ENCODE measurements at regions not wholly inside any gene's neighbourhood (a gene's known extent, or its start where the extent isn't known, plus 50 kb on each side); places are given as distances from the start of the nearest gene placed in this dataset.
"Not testable (repeated sequence)": the region's sequence is repeated elsewhere in the genome, so short reads cannot be mapped to it uniquely, and the experiment has no call there.

DNA sequence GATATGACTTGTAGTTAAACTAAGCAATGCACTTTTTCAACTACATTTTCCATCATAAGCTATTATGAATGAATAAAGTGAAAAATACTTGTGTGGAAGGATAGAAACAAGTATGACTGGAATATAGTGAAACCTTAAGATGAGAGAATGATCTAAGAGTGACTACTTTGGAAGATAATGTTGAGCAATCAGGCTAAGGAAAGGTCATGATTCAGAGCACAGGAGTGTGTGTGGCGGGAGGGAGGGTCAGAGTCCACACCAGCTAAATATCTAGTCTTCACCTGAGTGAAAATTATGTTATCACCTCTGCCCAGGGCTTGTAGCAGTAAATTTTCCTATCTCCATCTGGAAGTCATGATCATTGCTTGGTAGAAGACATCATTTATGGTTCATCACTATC lies 833.4 kb upstream of the ATXN8OS start:
- no peak for DNase-seq (ENCODE audit: low spot score)

GRCh38 chr13:69264362-69265334 lies 843.0 kb upstream of the ATXN8OS start:
- DNase-seq (ENCODE audit: low spot score): no peak

GRCh38 chr13:69243366-69243765 lies 864.3 kb upstream of the ATXN8OS start:
- no peak for DNase-seq (ENCODE audit: low spot score)

- DNase-seq (ENCODE audit: low spot score): no peak
Observed at GRCh38 chr13:69234171-69234570, 873.5 kb upstream of the ATXN8OS start.

DNA sequence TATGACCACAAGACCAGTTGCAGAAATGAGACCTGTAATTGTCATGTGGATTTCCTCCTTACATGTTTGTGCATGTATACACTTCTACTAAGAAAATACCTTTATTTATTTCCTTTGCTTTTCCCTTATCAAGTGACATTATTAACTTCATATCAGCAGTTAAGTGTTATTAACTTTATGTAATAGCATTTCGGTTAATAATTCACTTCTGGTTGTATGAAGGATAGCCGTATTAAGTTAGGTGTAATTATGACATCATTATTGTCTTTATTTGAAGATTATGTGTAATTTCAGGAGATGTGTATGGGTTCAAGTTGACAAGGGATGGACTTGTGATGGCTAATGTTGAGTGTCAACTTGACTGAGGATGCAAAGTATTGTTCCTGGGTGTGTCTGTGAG lies 881.2 kb upstream of the ATXN8OS start:
- no peak for DNase-seq (ENCODE audit: low spot score)

- not testable (repeated sequence) for DNase-seq (ENCODE audit: low spot score)
Observed at GRCh38 chr13:69221633-69222498, 885.8 kb upstream of the ATXN8OS start.

- DNase-seq (ENCODE audit: low spot score): no peak
Observed at GRCh38 chr13:69213396-69213795, 894.2 kb upstream of the ATXN8OS start.

- DNase-seq (ENCODE audit: low spot score): no peak
Observed at GRCh38 chr13:69204620-69205019, 903.0 kb upstream of the ATXN8OS start.

DNA sequence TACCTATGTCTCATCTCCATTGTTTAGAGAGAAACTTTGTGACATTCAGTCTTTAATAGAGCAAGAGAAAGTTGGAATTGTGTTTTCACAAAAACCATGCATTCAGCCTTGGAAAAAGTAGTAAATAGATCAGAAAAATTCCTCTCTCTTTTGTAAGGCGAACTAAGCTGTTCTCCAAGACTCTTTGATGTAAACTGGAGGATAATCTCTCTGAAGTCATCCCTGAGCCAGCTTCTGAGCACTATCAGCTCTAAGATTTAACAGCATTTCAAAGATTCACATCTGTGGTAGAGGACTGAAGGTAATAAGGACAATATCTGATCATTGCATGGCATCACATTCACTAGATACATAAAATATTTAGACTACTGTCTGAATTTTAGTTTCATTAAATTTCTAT lies 904.6 kb upstream of the ATXN8OS start:
- no peak for DNase-seq (ENCODE audit: low spot score)

DNA sequence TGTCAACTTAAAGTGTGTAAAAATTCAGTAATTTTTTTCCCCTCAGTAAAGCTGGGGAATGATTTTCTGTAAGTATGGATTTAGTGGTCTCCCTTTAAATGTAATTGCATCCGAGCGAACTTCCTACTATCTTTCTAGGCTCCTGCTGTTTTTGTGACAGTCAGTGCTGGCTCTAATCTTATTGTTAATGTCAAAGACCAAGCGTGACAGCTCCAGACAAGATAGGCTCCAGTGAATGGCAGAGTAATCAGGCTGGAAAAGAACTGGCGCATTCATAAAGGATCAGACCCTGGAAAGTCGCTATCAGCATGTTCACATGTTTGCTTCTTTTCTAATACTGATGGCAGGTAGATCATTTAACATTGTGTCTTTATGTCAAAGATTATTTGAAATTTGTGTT lies 908.0 kb upstream of the ATXN8OS start:
- no peak for DNase-seq (ENCODE audit: low spot score)

- no peak for DNase-seq (ENCODE audit: low spot score)
Observed at GRCh38 chr13:69198706-69199105, 908.9 kb upstream of the ATXN8OS start.

GRCh38 chr13:69194130-69194529 lies 913.5 kb upstream of the ATXN8OS start:
- DNase-seq (ENCODE audit: low spot score): no peak

DNA sequence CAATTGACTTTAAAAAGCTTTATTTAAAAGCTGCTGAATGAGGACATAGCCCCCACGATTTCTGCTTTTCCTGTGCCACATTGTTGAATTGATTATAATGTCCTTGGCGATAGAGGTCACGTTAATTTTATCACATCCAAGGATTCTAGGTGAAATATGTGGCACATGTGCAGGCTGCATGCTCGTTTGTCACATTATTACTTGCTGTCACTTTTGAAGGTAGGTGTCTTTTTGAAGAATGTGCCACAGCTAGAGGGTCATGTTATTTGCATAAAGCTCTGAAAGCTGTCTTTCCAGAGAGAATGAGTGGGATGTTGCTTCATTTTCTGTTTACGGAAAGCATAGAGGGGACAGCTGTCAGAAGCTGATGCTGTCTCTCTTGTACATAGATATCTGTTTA lies 927.6 kb upstream of the ATXN8OS start:
- no peak for DNase-seq (ENCODE audit: low spot score)

GRCh38 chr13:69178000-69178399 lies 929.6 kb upstream of the ATXN8OS start:
- no peak for DNase-seq (ENCODE audit: low spot score)

- DNase-seq (ENCODE audit: low spot score): no peak
Observed at GRCh38 chr13:69168436-69168835, 939.2 kb upstream of the ATXN8OS start.

DNA sequence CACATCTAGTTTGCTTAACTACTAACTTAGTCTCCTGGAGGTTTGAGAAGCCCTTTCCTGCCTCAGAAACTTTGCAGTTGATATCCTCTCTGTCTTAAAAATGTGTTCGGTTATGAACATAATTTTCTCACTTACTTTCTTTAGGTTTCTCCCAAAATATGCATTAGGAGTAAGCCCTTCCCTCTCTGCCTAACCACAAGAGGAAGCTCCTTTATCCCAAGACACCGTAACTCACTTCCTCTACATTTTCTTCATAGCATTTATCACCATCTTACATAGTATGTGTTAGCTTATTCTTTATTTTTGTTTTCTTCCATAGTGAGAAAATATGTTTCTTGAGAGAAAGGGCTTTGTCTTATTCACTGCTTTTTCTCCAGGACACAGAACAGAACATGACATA lies 952.5 kb upstream of the ATXN8OS start:
- DNase-seq (ENCODE audit: low spot score): no peak

GRCh38 chr13:69142101-69142500 lies 965.5 kb upstream of the ATXN8OS start:
- DNase-seq (ENCODE audit: low spot score): no peak

DNA sequence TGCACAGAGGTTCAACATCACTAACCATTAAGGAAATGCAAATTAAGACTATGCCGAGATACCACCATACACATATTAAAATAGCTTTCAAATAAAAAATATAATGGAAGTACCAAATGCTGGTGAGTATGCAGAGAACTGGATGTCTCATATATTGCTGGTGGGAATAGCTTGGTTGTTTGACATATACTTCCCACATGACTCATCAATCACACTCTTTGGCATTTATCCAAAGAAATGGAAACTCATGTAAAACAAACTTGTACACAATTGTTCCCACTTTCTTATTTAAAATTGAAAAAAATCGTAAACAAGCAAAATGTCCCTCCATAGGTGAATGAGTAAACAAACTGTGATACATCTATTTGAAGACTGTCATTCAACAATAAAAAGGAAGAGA lies 982.6 kb upstream of the ATXN8OS start:
- DNase-seq (ENCODE audit: low spot score): no peak

DNA sequence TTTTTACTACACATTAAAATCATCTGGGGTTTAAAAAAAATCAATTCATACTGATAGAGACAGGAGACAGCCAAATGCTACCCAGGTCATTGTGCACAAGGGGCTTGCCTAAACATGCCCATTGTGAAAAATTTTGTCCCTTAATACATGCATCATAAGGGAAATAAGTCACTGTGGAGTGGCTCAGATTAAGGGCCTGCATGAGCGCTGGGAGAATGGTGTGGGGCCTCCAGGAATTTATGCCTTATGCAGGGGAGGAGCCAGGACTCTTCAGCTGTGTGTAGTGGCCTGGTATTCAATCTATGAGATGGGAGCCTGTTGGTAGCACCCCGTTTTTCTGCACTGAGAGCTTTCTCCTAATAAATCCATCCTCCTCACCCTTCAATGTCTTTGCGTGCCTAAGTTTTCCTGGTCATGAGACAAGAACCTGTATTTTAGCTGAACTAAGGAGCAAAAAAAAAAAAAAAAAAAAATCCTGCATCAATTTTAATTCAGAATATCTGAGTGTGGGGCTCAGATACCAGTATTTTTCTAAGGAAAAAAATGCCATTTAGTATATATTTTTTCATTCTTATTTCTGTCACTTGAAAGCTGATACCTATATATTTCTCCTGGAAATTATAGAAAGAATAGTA lies 997.6 kb upstream of the ATXN8OS start:
- DNase-seq (ENCODE audit: low spot score): no peak

DNA sequence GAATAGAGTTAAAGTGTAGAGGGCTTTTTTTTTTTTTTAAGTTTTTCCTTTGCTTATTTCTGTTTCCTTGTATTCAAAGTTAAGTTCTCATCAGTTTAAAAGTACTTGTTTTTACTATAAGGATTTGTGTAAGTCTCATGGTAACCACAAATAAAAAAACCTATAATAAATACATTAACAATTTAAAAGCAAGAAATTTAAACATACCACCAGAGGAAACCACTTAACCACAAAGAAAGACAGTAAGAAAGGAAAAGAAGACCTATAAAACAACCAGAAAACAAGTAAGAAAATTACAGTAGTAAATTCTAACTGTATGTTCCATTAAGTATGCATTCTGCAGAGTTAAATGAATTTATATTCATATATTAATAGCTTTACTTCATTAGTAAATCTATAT lies 999.1 kb upstream of the ATXN8OS start:
- DNase-seq (ENCODE audit: low spot score): no peak

- DNase-seq (ENCODE audit: low spot score): no peak
Observed at GRCh38 chr13:69107436-69107835, 1000.2 kb upstream of the ATXN8OS start.

- no peak for DNase-seq (ENCODE audit: low spot score)
Observed at GRCh38 chr13:69101841-69102240, 1005.8 kb upstream of the ATXN8OS start.

DNA sequence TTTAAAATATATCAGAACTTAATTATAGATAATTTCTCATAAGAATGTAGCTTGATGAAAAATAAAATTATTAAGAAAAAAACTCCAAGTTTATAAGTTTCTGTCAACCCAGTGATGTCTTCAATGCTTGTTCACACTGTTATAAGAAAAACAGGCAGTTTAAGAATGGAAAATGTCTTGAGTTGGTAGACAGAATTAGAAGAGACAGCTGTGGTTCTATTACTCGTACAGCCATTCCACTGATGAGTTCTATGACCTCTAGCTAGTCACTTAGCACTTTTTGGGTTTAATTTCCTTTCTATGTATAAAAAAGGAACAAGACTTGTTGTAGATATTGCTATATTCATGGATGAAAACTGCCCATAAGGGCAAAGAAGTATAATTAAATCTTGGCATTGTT lies 1013.1 kb upstream of the ATXN8OS start:
- DNase-seq (ENCODE audit: low spot score): no peak
